ENCODE measurements at regions not wholly inside any gene's neighbourhood (a gene's known extent, or its start where the extent isn't known, plus 50 kb on each side); places are given as distances from the start of the nearest gene placed in this dataset.

DNA sequence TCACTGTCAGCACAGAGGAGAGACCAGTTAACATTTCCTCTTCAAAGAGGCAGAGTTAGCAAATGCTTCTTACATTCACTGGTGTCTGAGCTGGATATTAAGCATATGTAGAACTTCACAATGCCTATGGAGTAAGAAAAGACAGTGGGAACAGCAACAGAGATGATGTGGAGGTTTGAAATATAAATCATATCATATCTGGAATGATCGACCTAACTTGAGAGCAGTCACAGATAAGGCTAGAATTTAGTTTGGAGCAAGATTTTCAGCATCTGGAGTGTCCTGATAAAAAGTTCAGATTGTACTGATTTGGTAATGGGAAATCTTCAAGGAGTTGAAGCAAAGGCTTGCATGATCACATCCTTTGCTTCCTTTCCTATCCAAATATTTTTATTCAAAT is 90.5 kb upstream of the ANKRD50 start:
- no peak for DNase-seq (ENCODE audit: low read depth)

DNA sequence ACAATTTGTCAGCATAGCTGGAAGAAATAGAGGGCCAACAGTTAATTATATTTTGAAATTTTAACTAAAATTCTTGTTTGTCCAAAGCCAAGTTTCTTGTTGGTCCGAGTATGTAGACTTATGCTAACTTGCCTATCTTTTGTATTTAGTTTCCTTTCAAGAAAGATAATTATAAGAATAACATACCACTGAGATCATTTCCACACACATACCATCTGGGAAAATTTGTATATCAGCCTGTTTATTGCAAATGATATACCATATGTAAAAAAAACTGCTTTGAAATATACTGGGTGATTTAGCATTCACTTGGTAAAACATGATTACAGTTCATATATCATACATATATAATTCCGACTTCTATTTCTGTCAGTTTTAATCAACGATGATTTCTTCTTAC is 84.7 kb upstream of the ANKRD50 start:
- no peaks in the 10 kb centered on the region for H3K27me3 ChIP-seq (ENCODE audit: control insufficient read depth, insufficient read depth, low read length)
- no peak overlapping the region for H3K4me3 ChIP-seq (ENCODE audit: low read depth, low read length)
- DNase-seq (ENCODE audit: low read depth) = no peak
- H3K36me3 ChIP-seq (ENCODE audit: control insufficient read depth, insufficient read depth, low read length) = no peaks in the 10 kb centered on the region
- TF ChIP-seq, protein P1, sequence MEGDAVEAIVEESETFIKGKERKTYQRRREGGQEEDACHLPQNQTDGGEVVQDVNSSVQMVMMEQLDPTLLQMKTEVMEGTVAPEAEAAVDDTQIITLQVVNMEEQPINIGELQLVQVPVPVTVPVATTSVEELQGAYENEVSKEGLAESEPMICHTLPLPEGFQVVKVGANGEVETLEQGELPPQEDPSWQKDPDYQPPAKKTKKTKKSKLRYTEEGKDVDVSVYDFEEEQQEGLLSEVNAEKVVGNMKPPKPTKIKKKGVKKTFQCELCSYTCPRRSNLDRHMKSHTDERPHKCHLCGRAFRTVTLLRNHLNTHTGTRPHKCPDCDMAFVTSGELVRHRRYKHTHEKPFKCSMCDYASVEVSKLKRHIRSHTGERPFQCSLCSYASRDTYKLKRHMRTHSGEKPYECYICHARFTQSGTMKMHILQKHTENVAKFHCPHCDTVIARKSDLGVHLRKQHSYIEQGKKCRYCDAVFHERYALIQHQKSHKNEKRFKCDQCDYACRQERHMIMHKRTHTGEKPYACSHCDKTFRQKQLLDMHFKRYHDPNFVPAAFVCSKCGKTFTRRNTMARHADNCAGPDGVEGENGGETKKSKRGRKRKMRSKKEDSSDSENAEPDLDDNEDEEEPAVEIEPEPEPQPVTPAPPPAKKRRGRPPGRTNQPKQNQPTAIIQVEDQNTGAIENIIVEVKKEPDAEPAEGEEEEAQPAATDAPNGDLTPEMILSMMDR (IDR thresholded peaks at IDR 0.05; ENCODE audit: insufficient read depth, low read length, poor library complexity, severe bottlenecking) = no peak

More for the DNA sequence above, 90.5 kb upstream of the ANKRD50 start:
- no peaks in the 10 kb centered on the region for H3K27me3 ChIP-seq (ENCODE audit: control insufficient read depth, insufficient read depth, low read length)
- H3K4me3 ChIP-seq (ENCODE audit: low read depth, low read length) = no peak overlapping the region
- TF ChIP-seq, protein P1 (IDR thresholded peaks at IDR 0.05; ENCODE audit: insufficient read depth, low read length, poor library complexity, severe bottlenecking) = no peak
- H3K36me3 ChIP-seq (ENCODE audit: control insufficient read depth, insufficient read depth, low read length) = no peaks in the 10 kb centered on the region

DNA sequence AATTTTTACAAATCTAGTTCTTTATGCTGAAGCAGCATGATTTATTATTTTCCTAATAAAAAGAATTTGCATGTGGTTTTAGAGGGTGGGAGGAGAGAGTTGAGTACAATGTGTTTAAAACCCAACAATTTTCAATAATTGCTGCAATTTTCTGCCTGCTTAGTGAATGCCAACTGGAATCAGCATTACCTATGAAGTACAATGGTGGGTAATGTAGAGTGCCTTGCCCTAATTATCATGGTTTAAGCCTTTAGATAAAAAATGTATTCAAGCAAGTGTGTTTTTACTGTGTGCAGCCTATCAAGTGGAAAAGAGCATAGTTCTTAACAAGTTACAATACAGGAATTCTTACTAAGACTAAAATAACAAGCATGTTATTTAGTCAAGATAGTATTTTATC is 77.9 kb upstream of the ANKRD50 start:
- Histone ChIP-seq H3K36me3 (ENCODE audit: control insufficient read depth, insufficient read depth, low read length) (no peaks in the 10 kb centered on the region), H3K27me3 (ENCODE audit: control insufficient read depth, insufficient read depth, low read length) (no peaks in the 10 kb centered on the region), H3K4me3 (ENCODE audit: low read depth, low read length) (no peak overlapping the region)
- DNase-seq (ENCODE audit: low read depth) = no peak
- TF ChIP-seq, protein P1 (IDR thresholded peaks at IDR 0.05; ENCODE audit: insufficient read depth, low read length, poor library complexity, severe bottlenecking) = no peak

DNA sequence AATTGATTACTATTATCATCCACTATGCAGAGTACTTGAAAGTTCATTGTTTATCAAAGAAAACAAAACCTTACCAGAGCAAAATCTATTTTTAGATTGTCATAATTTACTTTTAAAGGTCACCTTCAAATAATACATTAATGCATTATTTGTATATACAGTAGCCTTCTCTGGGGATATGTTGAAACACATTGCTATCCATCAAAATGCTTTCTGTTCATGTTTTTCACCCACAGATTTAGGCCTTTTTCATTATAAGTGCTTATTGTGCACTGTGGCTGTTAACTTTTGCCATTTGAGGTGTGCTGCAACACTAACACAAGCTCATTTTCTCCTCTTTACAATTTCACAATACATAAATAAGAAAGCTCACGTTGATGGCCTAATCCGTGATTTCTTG is 74.1 kb upstream of the ANKRD50 start:
- H3K27me3 ChIP-seq (ENCODE audit: control insufficient read depth, insufficient read depth, low read length) = no peaks in the 10 kb centered on the region
- no peak for DNase-seq (ENCODE audit: low read depth)
- TF ChIP-seq, protein P1 (IDR thresholded peaks at IDR 0.05; ENCODE audit: insufficient read depth, low read length, poor library complexity, severe bottlenecking) = no peak

DNA sequence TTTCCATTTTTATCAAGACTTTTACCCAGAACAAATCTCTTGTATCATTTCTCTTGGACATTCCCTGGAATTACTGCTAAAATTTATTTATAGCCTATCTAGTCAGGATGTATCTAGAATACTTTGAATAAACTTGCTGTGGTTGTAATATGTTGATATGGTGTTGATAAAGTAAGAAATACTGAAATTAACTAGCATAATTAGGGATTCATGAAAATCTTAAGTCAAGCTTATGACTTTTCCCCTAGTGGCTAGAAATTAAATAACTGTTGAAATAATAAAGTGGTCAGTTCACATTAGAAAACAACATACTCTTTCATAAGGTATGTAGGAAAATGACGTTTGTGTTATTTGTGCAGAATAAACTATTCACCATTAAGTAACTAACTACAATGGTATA is 73.1 kb upstream of the ANKRD50 start:
- H3K4me3 ChIP-seq (ENCODE audit: low read depth, low read length) = no peak overlapping the region
- no peak for DNase-seq (ENCODE audit: low read depth)
- no peaks in the 10 kb centered on the region for H3K36me3 ChIP-seq (ENCODE audit: control insufficient read depth, insufficient read depth, low read length)
- no peaks in the 10 kb centered on the region for H3K27me3 ChIP-seq (ENCODE audit: control insufficient read depth, insufficient read depth, low read length)
- TF ChIP-seq, protein P1 (IDR thresholded peaks at IDR 0.05; ENCODE audit: insufficient read depth, low read length, poor library complexity, severe bottlenecking) = no peak

More for the DNA sequence above, 74.1 kb upstream of the ANKRD50 start:
- no peak overlapping the region for H3K4me3 ChIP-seq (ENCODE audit: low read depth, low read length)
- H3K36me3 ChIP-seq (ENCODE audit: control insufficient read depth, insufficient read depth, low read length) = no peaks in the 10 kb centered on the region

DNA sequence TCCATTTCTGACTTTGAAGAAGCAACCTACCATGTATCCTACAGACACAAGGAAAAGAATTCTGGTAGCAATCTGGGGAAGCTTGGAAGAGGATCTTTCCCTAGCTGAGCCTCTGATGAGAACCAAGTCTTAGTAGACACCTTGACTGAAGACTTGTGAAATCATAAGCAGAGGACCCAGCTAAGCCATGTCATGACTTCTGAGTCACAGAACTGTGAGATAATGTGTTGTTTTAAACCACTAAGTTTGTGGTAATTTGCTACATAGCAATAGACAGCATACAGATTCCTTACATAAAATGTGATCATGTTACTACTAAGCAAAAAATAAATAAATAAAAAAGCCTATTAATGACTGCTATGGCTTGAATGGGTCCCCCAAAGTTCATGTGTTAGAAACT is 71.3 kb upstream of the ANKRD50 start:
- no peak for DNase-seq (ENCODE audit: low read depth)
- Histone ChIP-seq H3K27me3 (ENCODE audit: control insufficient read depth, insufficient read depth, low read length) (no peaks in the 10 kb centered on the region), H3K4me3 (ENCODE audit: low read depth, low read length) (no peak overlapping the region), H3K36me3 (ENCODE audit: control insufficient read depth, insufficient read depth, low read length) (no peaks in the 10 kb centered on the region)
- TF ChIP-seq, protein P1 (IDR thresholded peaks at IDR 0.05; ENCODE audit: insufficient read depth, low read length, poor library complexity, severe bottlenecking) = no peak

All from kidney epithelial cell (primary cell).